ENCODE measurements at regions not wholly inside any gene's neighbourhood (a gene's known extent, or its start where the extent isn't known, plus 50 kb on each side); places are given as distances from the start of the nearest gene placed in this dataset.

DNA sequence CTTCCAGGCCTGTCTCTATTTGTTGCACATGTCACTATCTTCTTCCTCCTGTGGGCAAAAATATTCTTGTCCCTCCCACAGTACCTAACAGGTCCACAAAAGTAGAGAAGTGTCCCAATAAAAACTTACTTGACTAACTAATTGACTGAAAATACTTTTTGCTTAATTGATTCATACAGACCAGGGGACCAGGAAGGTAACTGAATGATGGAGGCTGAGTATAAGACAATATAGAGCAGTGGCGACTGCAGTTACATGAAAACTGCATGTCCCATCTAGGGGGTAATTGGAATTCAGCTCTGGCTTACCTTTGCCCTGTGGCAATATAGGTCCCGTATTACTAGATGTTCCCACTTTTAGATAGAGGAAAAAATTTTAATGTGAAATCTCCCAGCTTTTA is 112.9 kb upstream of the CREB1 start:
- intact Hi-C loops (cut with DNase I; ENCODE audit: low total_unique reads), result no loop called here
- TF ChIP-seq POLR2A (IDR thresholded peaks at IDR 0.05) (no peak), CTCF (IDR thresholded peaks at IDR 0.05) (no peak)
- DNase-seq, result no peak
- H3K36me3 ChIP-seq, result no peaks in the 10 kb centered on the region
- H3K4me3 ChIP-seq, result no peak overlapping the region
- no peaks in the 10 kb centered on the region for H3K27me3 ChIP-seq
- H3K27ac ChIP-seq, result no peak overlapping the region
- H3K4me1 ChIP-seq, result no peaks in the 10 kb centered on the region
- H3K9me3 ChIP-seq, result no peaks in the 10 kb centered on the region

DNA sequence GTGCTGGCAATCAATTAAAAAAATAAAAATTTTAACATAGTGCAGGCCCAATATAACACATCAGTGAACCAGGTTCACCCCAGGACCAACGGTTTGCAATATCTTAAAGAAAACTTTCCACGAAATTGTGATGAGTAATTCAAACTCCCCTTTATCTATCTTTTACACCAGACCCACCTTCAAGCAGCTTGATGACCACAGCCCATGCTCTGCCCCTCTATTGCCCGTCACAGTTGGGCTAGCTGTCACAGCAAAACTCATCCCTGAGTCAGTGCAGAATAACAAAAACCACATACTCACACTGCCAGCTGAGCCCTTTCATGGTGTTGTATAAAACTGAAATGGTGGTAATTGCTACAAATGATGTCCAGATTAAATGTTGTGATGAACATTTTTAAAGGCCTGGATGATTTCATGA is 112.5 kb upstream of the CREB1 start:
- no peaks in the 10 kb centered on the region for H3K4me1 ChIP-seq
- H3K4me3 ChIP-seq, result no peak overlapping the region
- no peaks in the 10 kb centered on the region for H3K27me3 ChIP-seq
- DNase-seq, result no peak
- H3K36me3 ChIP-seq, result no peaks in the 10 kb centered on the region
- no peaks in the 10 kb centered on the region for H3K9me3 ChIP-seq
- no peak overlapping the region for H3K27ac ChIP-seq
- no peak for TF ChIP-seq POLR2A (IDR thresholded peaks at IDR 0.05)
- TF ChIP-seq CTCF (IDR thresholded peaks at IDR 0.05), result no peak
- intact Hi-C loops (cut with DNase I; ENCODE audit: low total_unique reads), result no loop called here

GRCh38 chr2:207418419-207418818 is 111.3 kb upstream of the CREB1 start:
- intact Hi-C loops (cut with DNase I; ENCODE audit: low total_unique reads), result no loop called here
- H3K27me3 ChIP-seq, result no peaks in the 10 kb centered on the region
- no peak overlapping the region for H3K27ac ChIP-seq
- H3K4me3 ChIP-seq, result no peak overlapping the region
- H3K9me3 ChIP-seq, result no peaks in the 10 kb centered on the region
- no peaks in the 10 kb centered on the region for H3K4me1 ChIP-seq
- H3K36me3 ChIP-seq, result no peaks in the 10 kb centered on the region
- no peak for TF ChIP-seq CTCF (IDR thresholded peaks at IDR 0.05)
- no peak for TF ChIP-seq POLR2A (IDR thresholded peaks at IDR 0.05)
- no peak for DNase-seq

GRCh38 chr2:207419331-207419730 is 110.4 kb upstream of the CREB1 start:
- Histone ChIP-seq H3K27ac (no peak overlapping the region), H3K36me3 (no peaks in the 10 kb centered on the region), H3K4me3 (no peak overlapping the region), H3K9me3 (no peaks in the 10 kb centered on the region), H3K27me3 (no peaks in the 10 kb centered on the region), H3K4me1 (no peaks in the 10 kb centered on the region)
- no peak for DNase-seq
- no peak for TF ChIP-seq POLR2A (IDR thresholded peaks at IDR 0.05)
- no peak for TF ChIP-seq CTCF (IDR thresholded peaks at IDR 0.05)
- intact Hi-C loops (cut with DNase I; ENCODE audit: low total_unique reads), result no loop called here

DNA sequence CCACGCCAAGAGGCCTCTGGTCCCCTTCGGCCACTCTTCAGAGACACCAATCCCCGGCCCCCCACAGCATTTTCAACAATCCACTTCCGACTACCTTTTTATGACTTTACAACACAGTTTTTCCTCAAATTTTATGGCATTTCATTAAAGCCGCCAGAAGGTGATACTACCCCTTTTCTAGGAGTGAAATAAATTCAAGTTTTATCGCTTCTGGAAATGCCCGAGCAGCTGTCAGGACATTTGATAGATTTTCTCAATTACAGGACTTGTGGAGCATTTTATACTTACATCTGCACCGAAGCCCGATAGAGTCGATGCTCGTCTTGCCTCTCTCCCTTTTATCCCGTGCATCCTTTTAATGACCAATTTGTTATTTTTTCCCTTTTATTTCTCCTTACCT is 108.1 kb upstream of the CREB1 start:
- Histone ChIP-seq H3K4me1 (no peaks in the 10 kb centered on the region), H3K4me3 (no peak overlapping the region)
- intact Hi-C loops (cut with DNase I; ENCODE audit: low total_unique reads), result no loop called here

More for the DNA sequence above, 108.1 kb upstream of the CREB1 start:
- DNase-seq, result no peak
- Histone ChIP-seq H3K9me3 (no peaks in the 10 kb centered on the region), H3K27ac (no peak overlapping the region), H3K27me3 (no peaks in the 10 kb centered on the region), H3K36me3 (no peaks in the 10 kb centered on the region)
- TF ChIP-seq CTCF (IDR thresholded peaks at IDR 0.05) (no peak), POLR2A (IDR thresholded peaks at IDR 0.05) (no peak)

Data from uterus (tissue), 3 donors.